Liver (tissue), 3 donors: ENCODE measurements at regions not wholly inside any gene's neighbourhood (a gene's known extent, or its start where the extent isn't known, plus 50 kb on each side); places are given as distances from the start of the nearest gene placed in this dataset.

ENCODE experiments used
- EGR1 ChIP-seq, 2 donors: IDR thresholded peaks; 2 replicates each; pipeline ENCODE4 v1.6.1; 2016 to 2018; ENCODE audit warnings: antibody characterized with exemption in 2 of 2, low read depth in 2 of 2
- JUND ChIP-seq, 2 donors: IDR thresholded peaks; 2 replicates each; pipeline ENCODE4 v1.6.1; 2016; ENCODE audit warnings: antibody characterized with exemption in 2 of 2
- RAD21 ChIP-seq, 2 donors: IDR thresholded peaks; 2 replicates each; pipeline ENCODE4 v1.6.1; 2016; ENCODE audit warnings: antibody characterized with exemption in 2 of 2, mild to moderate bottlenecking in 2 of 2
- SP1 ChIP-seq: IDR thresholded peaks from 2 replicates; pipeline ENCODE4 v1.6.1; 2018; ENCODE audit warnings: antibody characterized with exemption, mild to moderate bottlenecking
- YY1 ChIP-seq: IDR thresholded peaks from 2 replicates; pipeline ENCODE4 v1.6.1; 2016; ENCODE audit warnings: antibody characterized with exemption, mild to moderate bottlenecking
- TF ChIP-seq, protein P1 (sequence below): fragments of 150-350 bp; IDR thresholded peaks from 2 replicates; pipeline ENCODE4 v1.5.1; 2017; ENCODE audit warnings: improper control_type of control experiment, low read depth, low read length; ENCODE audit not compliant: missing input control
- TF ChIP-seq, protein P2 (sequence below): IDR thresholded peaks from 2 replicates; pipeline ENCODE4 v1.6.1; 2016; ENCODE audit warnings: antibody characterized with exemption
- TF ChIP-seq, protein P3 (sequence below): IDR thresholded peaks from 2 replicates; pipeline ENCODE4 v1.6.1; 2016; ENCODE audit warnings: antibody characterized with exemption, mild to moderate bottlenecking
- TF ChIP-seq, protein P4 (sequence below): IDR thresholded peaks from 2 replicates; pipeline ENCODE4 v1.6.1; 2016; ENCODE audit warnings: antibody characterized with exemption
- donor health status: healthy.
- donor health status: healthy.

DNA sequence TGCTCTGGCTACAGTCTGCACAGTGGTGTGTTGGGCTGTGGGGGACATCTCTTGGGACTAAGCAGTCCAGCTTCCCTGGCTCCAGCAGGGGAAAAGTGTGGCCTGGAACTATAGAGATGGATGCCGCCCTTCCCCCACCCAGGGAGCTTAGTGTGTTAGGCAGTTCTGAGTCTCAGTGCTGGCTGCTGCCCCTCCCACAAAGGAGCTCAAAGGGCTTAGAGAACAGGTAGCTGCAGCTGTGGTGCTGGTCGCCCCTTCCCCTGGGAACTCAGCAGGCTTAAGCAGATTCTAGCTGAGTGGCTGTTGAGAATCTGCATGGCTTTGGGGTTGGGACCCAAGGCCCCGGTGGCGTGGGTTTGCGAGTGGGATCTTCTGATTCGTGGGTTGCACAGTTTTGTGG lies 190.8 kb downstream of the PDCD6IP start:
- TF ChIP-seq, protein P1, sequence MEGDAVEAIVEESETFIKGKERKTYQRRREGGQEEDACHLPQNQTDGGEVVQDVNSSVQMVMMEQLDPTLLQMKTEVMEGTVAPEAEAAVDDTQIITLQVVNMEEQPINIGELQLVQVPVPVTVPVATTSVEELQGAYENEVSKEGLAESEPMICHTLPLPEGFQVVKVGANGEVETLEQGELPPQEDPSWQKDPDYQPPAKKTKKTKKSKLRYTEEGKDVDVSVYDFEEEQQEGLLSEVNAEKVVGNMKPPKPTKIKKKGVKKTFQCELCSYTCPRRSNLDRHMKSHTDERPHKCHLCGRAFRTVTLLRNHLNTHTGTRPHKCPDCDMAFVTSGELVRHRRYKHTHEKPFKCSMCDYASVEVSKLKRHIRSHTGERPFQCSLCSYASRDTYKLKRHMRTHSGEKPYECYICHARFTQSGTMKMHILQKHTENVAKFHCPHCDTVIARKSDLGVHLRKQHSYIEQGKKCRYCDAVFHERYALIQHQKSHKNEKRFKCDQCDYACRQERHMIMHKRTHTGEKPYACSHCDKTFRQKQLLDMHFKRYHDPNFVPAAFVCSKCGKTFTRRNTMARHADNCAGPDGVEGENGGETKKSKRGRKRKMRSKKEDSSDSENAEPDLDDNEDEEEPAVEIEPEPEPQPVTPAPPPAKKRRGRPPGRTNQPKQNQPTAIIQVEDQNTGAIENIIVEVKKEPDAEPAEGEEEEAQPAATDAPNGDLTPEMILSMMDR = no peak
- TF ChIP-seq RAD21 (IDR thresholded peaks at IDR 0.05) (no peak), EGR1 (IDR thresholded peaks at IDR 0.05; ENCODE audit: low read depth in 2 of 2) (no peak), YY1 (no peak), SP1 (no peak), JUND (IDR thresholded peaks at IDR 0.05) (no peak)
- TF ChIP-seq, protein P2, sequence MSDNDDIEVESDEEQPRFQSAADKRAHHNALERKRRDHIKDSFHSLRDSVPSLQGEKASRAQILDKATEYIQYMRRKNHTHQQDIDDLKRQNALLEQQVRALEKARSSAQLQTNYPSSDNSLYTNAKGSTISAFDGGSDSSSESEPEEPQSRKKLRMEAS = no peak
- TF ChIP-seq, protein P3, sequence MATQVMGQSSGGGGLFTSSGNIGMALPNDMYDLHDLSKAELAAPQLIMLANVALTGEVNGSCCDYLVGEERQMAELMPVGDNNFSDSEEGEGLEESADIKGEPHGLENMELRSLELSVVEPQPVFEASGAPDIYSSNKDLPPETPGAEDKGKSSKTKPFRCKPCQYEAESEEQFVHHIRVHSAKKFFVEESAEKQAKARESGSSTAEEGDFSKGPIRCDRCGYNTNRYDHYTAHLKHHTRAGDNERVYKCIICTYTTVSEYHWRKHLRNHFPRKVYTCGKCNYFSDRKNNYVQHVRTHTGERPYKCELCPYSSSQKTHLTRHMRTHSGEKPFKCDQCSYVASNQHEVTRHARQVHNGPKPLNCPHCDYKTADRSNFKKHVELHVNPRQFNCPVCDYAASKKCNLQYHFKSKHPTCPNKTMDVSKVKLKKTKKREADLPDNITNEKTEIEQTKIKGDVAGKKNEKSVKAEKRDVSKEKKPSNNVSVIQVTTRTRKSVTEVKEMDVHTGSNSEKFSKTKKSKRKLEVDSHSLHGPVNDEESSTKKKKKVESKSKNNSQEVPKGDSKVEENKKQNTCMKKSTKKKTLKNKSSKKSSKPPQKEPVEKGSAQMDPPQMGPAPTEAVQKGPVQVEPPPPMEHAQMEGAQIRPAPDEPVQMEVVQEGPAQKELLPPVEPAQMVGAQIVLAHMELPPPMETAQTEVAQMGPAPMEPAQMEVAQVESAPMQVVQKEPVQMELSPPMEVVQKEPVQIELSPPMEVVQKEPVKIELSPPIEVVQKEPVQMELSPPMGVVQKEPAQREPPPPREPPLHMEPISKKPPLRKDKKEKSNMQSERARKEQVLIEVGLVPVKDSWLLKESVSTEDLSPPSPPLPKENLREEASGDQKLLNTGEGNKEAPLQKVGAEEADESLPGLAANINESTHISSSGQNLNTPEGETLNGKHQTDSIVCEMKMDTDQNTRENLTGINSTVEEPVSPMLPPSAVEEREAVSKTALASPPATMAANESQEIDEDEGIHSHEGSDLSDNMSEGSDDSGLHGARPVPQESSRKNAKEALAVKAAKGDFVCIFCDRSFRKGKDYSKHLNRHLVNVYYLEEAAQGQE = no peak
- TF ChIP-seq, protein P4, sequence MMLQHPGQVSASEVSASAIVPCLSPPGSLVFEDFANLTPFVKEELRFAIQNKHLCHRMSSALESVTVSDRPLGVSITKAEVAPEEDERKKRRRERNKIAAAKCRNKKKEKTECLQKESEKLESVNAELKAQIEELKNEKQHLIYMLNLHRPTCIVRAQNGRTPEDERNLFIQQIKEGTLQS = no peak
